Heart left ventricle (tissue), 16 donors: ENCODE measurements at regions not wholly inside any gene's neighbourhood (a gene's known extent, or its start where the extent isn't known, plus 50 kb on each side); places are given as distances from the start of the nearest gene placed in this dataset.
"Not testable (repeated sequence)": the region's sequence is repeated elsewhere in the genome, so short reads cannot be mapped to it uniquely, and the experiment has no call there.

Experiments
- ATAC-seq, 4 donors: fragments of 200-7000 bp; cut with Tn5 transposase; one replicate each; pipeline ENCODE4 v1.9.1; 2020 to 2022; ENCODE audit warnings: moderate library complexity in 4 of 4, mild to moderate bottlenecking in 3 of 4, moderate number of reproducible peaks in 1 of 4
- DNase-seq, 5 donors: peaks; one replicate each; pipeline ENCODE4 v3.0.0-alpha.2; 2020
- H3K27ac ChIP-seq, 12 donors: fragments of 200-600 bp; sonication (generic) in 4 of 12; one replicate each; pipeline versions ENCODE4 v1.5.0 to v1.8.0; 2016 to 2022; ENCODE audit warnings: mild to moderate bottlenecking in 2 of 12
- H3K27me3 ChIP-seq, 9 donors: fragments of 200-600 bp; sonication (generic) in 2 of 9; one replicate each; pipeline versions ENCODE4 v1.5.1 to v1.8.0; 2016 to 2022; ENCODE audit warnings: mild to moderate bottlenecking in 3 of 9
- H3K36me3 ChIP-seq, 9 donors: fragments of 200-600 bp; sonication (generic) in 2 of 9; one replicate each; pipeline versions ENCODE4 v1.5.0 to v1.8.0; 2018 to 2022; ENCODE audit warnings: mild to moderate bottlenecking in 2 of 9
- H3K4me1 ChIP-seq, 12 donors: fragments of 200-600 bp; sonication (generic) in 4 of 12; one replicate each; pipeline versions ENCODE4 v1.5.0 to v1.8.0; 2016 to 2022; ENCODE audit warnings: mild to moderate bottlenecking in 3 of 12
- H3K4me3 ChIP-seq, 12 donors: fragments of 200-600 bp; sonication (generic) in 4 of 12; one replicate each; pipeline versions ENCODE4 v1.5.0 to v1.8.0; 2017 to 2022; ENCODE audit warnings: mild to moderate bottlenecking in 9 of 12, moderate library complexity in 4 of 12
- H3K9me3 ChIP-seq, 12 donors: fragments of 200-600 bp; sonication (generic) in 4 of 12; one replicate each; pipeline versions ENCODE4 v1.5.0 to v1.8.0; 2016 to 2022; ENCODE audit warnings: mild to moderate bottlenecking in 1 of 12
- CTCF ChIP-seq, 12 donors: fragments of 200-600 bp; sonication (generic) in 4 of 12; IDR thresholded peaks; one replicate each; pipeline versions ENCODE4 v1.5.0 to v1.8.0; 2018 to 2022; ENCODE audit warnings: antibody characterized with exemption in 12 of 12, mild to moderate bottlenecking in 5 of 12
- POLR2A ChIP-seq, 2 donors: fragments of 450-650 bp; IDR thresholded peaks; one replicate each; pipeline ENCODE4 v1.6.1; 2017; ENCODE audit warnings: antibody characterized with exemption in 2 of 2, mild to moderate bottlenecking in 2 of 2, moderate library complexity in 2 of 2
- WGBS, 4 donors: extraction: QIAGEN DNeasy Blood & Tissue Kit in 2 of 4; methylation state at CpG; one replicate each; pipeline versions ENCODE4 v1.1.5 to v1.1.7; 2013 to 2018; 5-methylcytosine and 5-hydroxymethylcytosine counted together
- intact Hi-C, 10 donors: fragments of 100-400 bp; cut with DNase I; formaldehyde crosslinking; loops; one replicate each; pipeline versions ENCODE4 v1.11.1 to v1.14.2; 2022
- donor health status: ischemic (EF 13 %, LVEDD 7.1; RV severe dilation, severe dysfunction).
- donor health status: healthy with polysubstance abuse.
- donor health status: DM: no; HTN: yes; CAD: no.
- donor health status: DM: no; HTN: no; CAD: no.
- donor health status: ischemic (EF 25% LVEDD 6.9; RV normal size, moderate dysfunction).
- donor health status: ischemic (EF 25% LVEDD 5.7; RV mildly dilated, moderate dysfunction).
- donor health status: healthy.
- donor health status: DM: yes; HTN: yes; CAD: no.
- donor health status: ischemic (EF 35%, LVEDD 5.7; RV mildly dilated, moderate dysfunction).
- donor health status: nonischemic (EF 11% LVEDD 7.7; RV severe dilation, severe dysfunction).
- donor health status: DM: yes; HTN: yes; CAD: no.
- donor health status: PGD.
- donor health status: ischemic (EF 29% LVEDD 5.4; RV normal size, mild dysfunction).
- donor health status: nonischemic (EF 23%, LVEDD 6.1; RV moderate dilation, normal function).

GRCh38 chr4:54838301-54838700, 180.5 kb downstream of the KIT start:
- Histone ChIP-seq H3K4me3 (no peak overlapping the region), H3K4me1 (peaks cover 0 to 12% (median 0%) of the 10 kb centered on the region in 12 donors), H3K9me3 (no peaks in the 10 kb centered on the region), H3K36me3 (no peaks in the 10 kb centered on the region), H3K27ac (no peak overlapping the region), H3K27me3 (no peaks in the 10 kb centered on the region)
- intact Hi-C loops: no loop called here
- no peak for ATAC-seq
- WGBS, 4 donors: 94 to 97% (median 94%) methylated on average over 2 of the region's 2 CpGs
- TF ChIP-seq CTCF (IDR thresholded peaks at IDR 0.05): no peak
- TF ChIP-seq POLR2A (IDR thresholded peaks at IDR 0.05): no peak
- DNase-seq: no peak

DNA sequence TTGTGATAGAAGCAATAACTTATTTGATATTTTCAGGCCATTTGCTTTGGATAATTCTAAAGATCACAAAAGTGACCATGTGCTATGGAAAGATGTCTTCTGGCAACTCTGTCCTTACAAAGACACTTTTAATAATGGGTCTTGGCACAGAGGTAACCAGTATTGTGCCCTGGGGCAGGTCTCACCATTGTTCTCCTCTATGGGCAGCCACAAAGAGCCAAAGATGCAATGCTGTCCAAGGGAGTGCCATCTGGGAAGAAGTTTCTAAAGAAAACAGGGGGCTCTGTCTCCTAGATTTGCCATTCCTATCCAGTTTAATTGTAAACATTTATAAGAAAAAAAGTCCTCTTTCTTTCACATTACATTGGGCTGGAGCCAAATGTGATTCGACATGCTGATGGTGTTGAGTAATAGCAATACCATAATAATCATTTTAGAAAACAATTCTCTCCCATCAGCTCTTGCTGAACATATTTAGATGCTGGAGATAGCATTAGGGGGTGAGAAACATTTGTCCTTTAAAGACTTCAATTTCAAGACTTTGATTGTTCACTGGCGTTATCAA, 179.9 kb downstream of the KIT start:
- WGBS, 4 donors: 27 to 73% (median 64%) methylated on average over 2 of the region's 2 CpGs
- ATAC-seq (no peak), DNase-seq (no peak)
- Histone ChIP-seq H3K4me1 (peaks cover 0 to 10% (median 0%) of the 10 kb centered on the region in 12 donors), H3K4me3 (no peak overlapping the region), H3K27ac (no peak overlapping the region), H3K27me3 (no peaks in the 10 kb centered on the region), H3K36me3 (no peaks in the 10 kb centered on the region), H3K9me3 (no peaks in the 10 kb centered on the region)
- TF ChIP-seq POLR2A (IDR thresholded peaks at IDR 0.05) (no peak), CTCF (IDR thresholded peaks at IDR 0.05) (no peak)
- intact Hi-C loops: no loop called here

- not testable (repeated sequence) for H3K4me1 ChIP-seq, DNase-seq, H3K4me3 ChIP-seq, H3K27me3 ChIP-seq, ATAC-seq, H3K27ac ChIP-seq, H3K36me3 ChIP-seq
- 67 to 81% (median 80%) methylated on average over 4 of the region's 4 CpGs for WGBS, 4 donors
- intact Hi-C loops: loop anchor here in 1 of 10 donors (10.0 kb wide), 1 partner anchor 364 kb away; no protein-coding TSS in a partner anchor
- peaks cover 0 to 17% (median 0%) of the 10 kb centered on the region in 12 donors for H3K9me3 ChIP-seq
Measured at GRCh38 chr4:54828361-54828760, 170.6 kb downstream of the KIT start.

DNA sequence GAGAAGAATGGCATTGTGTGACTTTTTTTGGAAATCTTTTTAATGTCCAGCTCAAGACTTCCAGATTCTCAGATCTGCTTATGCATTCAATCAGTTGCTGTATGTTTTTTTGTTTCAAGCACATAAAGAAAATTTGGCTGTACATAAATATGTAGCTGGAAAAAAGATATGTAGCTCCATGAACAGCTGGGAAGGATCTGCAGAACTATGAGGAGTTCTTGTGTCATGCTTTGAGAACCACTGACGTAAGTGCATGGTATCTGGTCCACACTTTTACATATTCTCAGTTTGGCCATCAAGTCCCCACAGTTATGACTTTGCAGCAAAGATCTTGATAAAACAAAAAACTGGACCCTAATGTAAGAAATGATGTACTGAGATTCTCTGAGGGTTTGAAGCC, 165.9 kb downstream of the KIT start:
- no peak for DNase-seq
- ATAC-seq: no peak
- Histone ChIP-seq H3K4me1 (no peaks in the 10 kb centered on the region), H3K27ac (no peak overlapping the region), H3K27me3 (no peaks in the 10 kb centered on the region), H3K9me3 (no peaks in the 10 kb centered on the region), H3K36me3 (no peaks in the 10 kb centered on the region), H3K4me3 (no peak overlapping the region)
- TF ChIP-seq CTCF (IDR thresholded peaks at IDR 0.05): no peak
- TF ChIP-seq POLR2A (IDR thresholded peaks at IDR 0.05): no peak
- intact Hi-C loops: loop anchor here in 1 of 10 donors (10.0 kb wide), 1 partner anchor 359 kb away; no protein-coding TSS in a partner anchor
- 82 to 92% (median 89%) methylated on average over 1 of the region's 1 CpG for WGBS, 4 donors

DNA sequence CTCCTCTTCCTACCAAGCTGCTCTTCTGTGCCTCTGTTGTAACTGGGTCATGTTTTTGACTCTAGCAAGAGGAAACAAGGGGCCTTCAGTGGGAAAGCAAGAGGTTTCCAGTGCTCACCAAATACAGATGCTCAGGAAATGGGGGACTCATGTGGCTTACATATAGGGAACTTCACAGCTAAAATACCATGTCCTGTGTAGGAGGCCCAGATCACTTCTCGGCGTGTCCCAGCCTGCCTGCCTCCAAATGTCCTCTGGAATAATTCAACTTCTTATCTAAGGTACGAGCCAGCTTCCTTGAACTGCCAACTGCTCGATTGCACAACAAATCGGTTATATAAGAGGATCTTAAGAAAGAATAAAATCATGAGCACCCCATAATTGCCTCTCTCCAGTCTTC, 161.3 kb downstream of the KIT start:
- Histone ChIP-seq H3K36me3 (no peaks in the 10 kb centered on the region), H3K4me1 (no peaks in the 10 kb centered on the region), H3K9me3 (peaks cover 0 to 10% (median 0%) of the 10 kb centered on the region in 12 donors), H3K4me3 (no peak overlapping the region), H3K27me3 (no peaks in the 10 kb centered on the region), H3K27ac (no peak overlapping the region)
- WGBS, 4 donors: 64 to 78% (median 74%) methylated on average over 5 of the region's 5 CpGs
- intact Hi-C loops: no loop called here
- no peak for DNase-seq
- TF ChIP-seq POLR2A (IDR thresholded peaks at IDR 0.05): no peak
- TF ChIP-seq CTCF (IDR thresholded peaks at IDR 0.05): no peak
- no peak for ATAC-seq
